Left hindlimb (tissue), 1 donor: ENCODE measurements at regions not wholly inside any gene's neighbourhood (a gene's known extent, or its start where the extent isn't known, plus 50 kb on each side); places are given as distances from the start of the nearest gene placed in this dataset.
"Not testable (repeated sequence)": the region's sequence is repeated elsewhere in the genome, so short reads cannot be mapped to it uniquely, and the experiment has no call there.

Experiments used
- DNase-seq: peaks from one replicate; pipeline ENCODE4 v3.0.0-alpha.2; 2018

DNA sequence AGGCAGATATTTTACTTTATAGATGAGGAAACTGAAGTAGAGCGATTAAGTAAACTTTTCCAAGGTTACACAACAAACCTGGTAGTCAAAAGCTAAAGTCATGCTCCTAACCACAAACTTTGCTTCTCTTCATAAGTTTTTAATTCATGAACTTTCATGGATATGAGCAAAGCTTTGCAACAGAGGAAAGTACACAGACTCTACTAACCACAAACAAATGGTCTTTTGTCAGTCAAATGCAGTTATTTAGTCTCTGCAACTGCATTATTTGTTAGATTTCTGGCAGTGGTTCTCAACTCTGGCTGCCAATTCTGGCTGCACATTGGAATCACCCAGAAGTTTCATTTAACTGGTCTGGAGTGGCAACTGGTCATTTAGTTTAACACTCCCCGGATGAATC lies 140.6 kb upstream of the TMEM168 start:
- DNase-seq, result no peak

DNA sequence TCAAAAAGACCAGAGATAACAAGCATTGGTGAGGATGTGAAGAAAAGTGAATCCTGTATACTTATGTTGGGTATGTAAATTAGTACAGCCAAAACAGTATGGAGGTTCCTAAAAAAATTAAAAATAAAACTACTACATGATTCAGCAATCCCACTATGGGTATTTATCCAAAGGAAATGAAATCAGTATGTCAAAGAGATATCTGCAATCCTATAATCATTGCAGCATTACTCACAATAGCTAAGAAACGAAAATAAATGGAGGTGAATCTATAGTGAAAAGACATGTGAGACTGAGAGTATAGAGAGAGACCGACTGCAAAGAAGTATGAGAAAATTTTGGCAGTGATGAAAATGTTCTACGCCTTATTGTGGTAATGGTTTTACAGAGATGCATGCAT lies 139.2 kb upstream of the TMEM168 start:
- DNase-seq, result no peak

DNA sequence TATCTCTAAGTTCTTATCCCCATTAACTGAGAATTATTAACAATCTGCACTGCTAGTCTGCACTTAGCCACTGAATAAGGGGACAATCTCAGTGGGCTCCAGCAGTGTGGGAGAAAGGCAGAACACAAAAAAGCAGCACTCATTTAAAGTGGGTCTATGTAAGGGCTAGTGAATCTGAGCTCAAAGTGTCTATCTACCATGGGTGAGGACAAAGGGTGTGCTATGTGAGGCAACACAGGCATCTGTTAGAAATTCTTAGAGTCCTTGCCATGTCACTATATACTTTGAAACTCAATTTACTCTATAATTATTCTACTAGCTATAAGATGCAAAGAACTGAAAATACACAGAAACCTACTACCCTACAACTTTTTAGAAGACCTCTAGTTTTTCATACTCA lies 135.8 kb upstream of the TMEM168 start:
- no peak for DNase-seq

DNA sequence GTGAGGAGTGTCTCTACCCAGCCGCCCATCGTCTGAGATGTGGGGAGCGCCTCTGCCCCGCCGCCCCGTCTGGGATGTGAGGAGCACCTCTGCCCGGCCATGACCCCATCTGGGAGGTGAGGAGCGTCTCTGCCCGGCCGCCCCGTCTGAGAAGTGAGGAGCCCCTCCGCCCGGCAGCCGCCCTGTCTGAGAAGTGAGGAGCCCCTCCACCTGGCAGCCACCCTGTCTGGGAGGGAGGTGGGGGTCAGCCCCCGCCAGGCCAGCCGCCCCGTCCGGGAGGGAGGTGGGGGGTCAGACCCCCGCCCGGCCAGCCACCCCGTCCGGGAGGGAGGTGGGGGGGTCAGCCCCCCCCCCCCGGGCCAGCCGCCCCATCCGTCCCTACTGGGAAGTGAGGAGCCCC lies 132.4 kb upstream of the TMEM168 start:
- not testable (repeated sequence) for DNase-seq

DNA sequence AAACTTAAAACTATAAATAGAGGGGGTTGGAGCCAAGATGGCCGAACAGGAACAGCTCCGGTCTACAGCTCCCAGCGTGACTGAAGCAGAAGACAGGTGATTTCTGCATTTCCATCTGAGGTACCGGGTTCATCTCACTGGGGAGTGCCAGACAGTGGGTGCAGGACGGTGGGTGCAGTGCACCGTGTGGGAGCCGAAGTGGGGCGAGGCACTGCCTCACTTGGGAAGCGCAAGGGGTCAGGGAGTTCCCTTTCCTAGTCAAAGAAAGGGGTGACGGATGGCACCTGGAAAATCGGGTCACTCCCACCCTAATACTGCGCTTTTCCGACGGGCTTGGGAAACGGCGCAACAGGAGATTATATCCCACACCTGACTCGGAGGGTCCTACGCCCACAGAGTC lies 126.2 kb upstream of the TMEM168 start:
- DNase-seq, result not testable (repeated sequence)

DNA sequence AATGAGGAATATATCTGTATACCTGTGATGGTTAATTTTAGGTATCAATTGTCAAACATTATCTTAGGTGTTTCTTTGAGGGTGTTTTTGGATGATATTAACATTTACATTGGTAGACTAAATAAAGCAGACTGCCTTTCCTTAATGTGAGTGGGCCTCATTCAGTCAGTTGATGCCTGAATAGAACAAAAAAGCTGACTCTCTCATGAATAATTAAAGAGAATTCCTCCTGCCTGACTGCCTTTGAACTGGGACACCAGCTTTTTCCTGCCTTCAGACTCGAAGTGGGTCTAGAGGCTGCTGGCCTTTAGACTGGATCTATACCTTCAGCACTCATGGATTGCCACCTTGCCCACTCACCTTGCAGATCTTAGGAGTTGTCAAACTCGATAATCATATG lies 117.9 kb upstream of the TMEM168 start:
- no peak for DNase-seq

DNA sequence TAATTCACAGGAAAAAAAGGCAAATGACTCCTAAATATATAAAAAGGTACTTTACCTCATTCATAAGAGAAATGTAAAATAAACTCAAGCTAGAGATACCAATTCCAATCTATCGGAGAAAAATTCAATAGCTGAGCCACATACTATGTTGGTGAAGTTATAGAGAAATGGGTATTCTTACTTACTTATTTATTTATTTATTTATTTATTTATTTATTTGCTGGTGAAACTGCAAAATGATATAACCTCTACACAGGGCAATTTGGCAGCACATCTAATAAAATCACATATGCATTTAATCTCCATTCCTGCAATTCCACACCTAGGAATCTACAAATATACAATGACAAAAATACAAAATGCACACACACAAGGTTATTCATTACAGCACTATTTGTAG lies 117.5 kb upstream of the TMEM168 start:
- DNase-seq, result no peak

DNA sequence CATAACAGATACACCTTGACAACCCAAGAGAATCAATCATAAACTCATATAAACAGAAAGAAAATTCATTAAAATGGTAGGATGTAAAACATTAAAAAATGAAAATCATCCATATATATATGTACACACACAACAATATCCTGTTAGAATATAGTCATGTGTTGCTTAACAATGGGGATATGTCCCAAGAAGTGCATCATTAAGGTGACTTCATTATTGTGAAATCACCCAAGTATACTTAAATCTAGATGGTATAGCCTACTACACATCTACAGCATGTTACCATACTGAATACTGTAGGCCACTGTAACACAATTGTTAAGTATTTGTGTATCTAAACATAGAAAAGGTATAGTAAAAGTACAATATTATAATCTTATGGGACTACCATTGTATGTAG lies 115.8 kb upstream of the TMEM168 start:
- DNase-seq, result no peak

DNA sequence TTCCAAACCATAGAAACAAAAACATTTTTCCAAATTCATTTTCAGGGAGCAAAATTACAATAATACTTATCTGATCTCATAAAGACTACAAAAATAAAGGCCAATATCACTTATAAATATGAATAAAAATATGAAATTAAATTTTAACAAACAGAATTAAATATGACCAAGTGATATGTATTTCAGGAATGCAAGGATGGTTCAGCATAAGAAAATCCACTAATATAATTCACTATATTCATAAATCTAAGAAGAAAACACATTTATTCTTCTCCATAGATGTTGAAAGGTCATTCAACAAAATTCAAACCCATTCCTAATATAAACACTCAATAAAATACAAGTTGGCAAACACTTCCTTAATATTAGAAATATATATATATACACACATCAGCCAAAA lies 115.2 kb upstream of the TMEM168 start:
- DNase-seq, result no peak

DNA sequence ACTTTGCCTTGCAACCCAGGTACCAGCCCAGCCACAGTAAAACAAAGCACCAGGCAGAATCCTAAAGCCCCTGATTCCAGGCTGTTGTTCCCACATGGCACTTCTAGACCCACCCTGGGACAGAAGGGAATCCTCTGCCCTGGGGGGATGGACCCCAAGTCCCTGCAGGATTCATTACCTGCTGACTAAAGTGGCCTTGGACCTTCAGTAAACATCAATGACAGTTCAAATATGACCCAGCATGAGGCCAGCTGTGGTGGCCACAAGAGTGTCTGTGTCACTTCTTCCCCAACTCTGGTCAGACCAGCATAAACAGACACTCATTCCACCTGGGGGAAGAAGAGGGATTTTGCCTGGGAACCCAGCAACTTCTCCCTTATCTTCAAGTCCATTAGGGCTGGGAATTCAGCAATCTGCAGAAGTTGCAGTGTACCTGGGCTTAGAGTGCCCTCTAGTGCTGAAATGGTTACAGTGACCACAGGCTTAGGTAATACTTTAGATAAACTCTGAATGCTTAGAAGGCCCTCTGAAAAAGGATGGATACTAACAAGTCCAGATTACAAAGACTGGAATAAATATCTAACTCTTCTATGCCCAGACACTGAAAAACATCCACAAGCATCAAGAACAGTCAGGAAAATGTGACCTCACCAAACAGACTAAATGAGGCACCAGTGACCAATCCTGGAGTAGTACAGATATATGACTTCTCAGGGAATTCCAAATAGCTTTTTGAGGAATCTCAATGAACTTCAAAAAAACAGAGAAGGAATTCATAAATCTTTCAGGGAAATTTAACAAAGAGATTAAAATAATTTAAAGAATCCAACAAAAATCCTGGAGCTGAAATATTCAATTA lies 108.5 kb upstream of the TMEM168 start:
- no peak for DNase-seq

DNA sequence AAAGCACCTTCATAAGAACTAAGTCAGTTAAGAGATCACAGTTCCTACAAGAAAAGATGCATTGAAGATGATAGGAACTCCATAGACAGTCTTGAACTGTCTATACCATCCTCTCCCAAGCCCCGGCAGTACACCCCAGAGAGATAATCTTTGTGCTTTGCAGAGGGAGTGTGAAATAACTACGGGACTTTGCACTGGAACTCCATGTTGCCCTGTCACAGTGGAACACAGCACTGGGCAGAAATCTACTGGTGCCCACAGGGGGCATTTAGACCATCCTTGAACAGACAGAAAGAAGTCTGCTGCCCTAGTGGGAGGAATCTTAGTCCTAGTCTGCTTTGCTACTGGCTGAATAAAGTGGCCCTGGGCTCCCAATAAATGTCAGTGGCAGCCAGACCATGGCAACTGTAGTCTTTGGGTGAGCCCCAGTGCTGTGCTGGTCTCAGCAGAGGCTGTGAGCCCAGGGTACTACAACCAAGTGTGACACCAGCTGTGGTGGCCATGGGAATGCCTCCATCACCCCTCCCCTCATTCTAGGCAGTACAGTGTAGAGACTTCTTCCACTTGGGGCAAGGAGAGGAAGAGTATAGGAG lies 107.7 kb upstream of the TMEM168 start:
- no peak for DNase-seq

DNA sequence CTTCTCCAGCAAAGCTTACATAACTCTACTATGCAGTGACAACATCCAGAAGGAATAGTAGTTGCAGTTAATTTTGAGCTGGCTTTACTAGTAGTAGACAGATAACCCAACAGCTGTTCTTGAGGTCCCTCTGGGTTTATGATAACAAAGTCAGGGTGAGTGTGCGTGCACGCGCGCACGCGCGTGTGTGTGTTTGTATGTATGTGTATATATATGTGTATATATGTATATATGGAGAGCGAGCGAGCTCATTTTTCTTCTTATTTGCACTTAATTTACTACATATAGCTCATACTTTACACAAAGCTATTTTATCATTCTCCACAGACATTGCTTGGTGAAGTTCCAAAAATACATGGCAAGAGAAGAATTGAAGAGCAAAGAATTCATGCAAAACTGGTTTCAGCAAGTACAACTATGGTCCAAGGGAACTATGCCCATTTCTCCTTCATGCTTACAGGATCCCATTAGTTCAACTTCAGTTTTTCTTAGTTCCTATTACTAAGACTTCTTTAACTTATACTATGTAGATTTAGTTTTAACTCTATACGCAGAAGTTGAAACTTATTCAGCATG lies 105.9 kb upstream of the TMEM168 start:
- DNase-seq, result no peak

DNA sequence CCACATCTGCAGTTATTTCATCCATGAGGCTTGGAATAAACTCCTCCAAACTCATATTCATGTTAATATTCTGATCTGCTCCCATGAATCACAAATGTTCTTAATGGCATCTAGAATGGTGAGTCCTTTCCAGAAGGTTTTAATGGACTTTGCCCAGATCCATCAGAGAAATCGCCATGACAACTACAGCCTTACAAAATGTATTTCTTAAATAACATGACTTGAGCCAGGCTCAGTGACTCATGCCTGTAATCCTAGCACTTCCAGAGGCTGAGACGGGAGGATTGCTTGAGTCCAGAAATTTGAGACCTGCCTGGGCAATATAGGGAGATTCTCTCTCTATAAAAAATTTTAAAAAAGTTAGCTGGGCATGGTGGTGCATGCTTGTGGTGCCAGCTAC lies 102.1 kb upstream of the TMEM168 start:
- DNase-seq, result no peak

DNA sequence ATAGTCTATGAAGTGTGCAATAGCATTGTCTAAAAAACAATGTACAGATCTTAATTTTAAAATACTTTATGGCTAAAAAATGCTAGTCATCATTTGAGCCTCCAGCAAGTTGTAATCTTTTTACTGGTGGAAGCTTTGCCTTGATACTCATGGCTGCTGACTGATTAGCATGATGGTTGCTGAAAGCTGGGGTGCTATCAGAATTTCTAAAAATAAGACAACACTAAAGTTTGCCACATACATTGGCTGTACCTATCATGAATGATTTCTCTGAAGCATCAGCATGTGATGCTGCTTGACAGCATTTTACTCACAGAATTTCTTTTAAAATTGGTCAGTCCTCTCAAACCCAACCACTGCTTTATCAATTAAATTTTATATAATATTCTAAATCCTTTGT lies 101.5 kb upstream of the TMEM168 start:
- no peak for DNase-seq

DNA sequence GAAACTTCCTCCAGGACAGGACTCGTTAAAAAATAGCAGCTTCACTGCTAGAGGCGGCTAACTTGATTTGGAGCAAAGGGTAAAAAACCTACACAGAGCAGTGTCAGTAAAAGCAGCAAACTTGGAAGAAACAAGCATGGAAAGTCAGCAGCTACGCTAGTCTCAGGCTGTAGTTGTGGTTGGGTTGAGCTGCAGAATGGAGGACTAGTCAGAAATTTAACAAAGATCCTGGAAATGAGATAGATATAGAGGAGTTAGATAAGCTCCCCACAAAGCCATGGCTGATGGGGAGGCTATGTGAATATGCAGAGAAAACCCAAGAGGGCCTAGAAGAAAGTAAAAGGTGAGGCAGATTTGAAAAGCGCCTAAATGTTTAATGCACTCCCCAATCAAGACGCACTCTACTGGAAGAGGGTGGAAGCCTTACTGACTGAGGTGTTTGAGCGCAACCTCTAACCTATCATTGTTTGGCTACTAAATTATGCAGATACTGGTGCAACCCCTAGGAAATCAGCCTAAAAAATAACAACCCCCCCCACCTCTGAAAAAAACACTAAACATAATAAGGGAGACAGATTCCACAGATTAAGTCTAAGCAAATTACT lies 99.7 kb upstream of the TMEM168 start:
- DNase-seq, result no peak

DNA sequence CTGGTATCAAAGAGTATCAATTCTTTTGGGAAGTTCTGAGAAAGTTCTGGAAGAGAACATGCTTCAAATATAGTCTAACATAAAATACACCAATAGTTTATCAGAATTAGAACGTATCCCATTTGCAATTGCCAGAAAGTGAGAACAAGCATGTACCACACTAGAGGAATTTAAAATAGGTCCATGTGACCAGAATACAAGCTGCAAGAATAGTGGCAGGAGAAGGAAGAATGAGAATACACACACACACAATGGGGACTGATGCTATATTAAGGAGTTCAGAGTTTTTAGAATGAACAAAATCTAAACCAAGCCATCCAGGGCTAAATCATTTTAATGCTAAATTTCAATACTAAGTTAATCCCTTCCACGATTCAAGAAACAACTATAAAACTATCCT lies 99.1 kb upstream of the TMEM168 start:
- no peak for DNase-seq

DNA sequence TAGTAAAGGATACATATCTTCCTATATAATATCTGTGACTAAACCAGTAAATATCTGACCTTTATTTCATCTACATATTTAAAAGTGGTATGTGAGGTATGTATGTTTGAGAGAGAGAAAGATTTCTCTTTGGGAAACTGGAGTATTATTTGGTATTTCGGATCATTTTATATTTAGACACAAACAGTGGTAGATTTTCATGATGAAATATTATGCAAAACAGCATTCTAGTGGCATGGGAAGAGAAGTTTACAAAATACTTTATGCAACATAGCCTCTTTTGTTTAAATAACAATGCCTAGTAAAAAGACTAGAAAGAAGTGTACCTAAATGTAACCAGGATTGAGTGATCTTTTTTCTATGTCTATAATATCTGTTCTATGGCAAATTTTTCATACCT lies 98.6 kb upstream of the TMEM168 start:
- no peak for DNase-seq

DNA sequence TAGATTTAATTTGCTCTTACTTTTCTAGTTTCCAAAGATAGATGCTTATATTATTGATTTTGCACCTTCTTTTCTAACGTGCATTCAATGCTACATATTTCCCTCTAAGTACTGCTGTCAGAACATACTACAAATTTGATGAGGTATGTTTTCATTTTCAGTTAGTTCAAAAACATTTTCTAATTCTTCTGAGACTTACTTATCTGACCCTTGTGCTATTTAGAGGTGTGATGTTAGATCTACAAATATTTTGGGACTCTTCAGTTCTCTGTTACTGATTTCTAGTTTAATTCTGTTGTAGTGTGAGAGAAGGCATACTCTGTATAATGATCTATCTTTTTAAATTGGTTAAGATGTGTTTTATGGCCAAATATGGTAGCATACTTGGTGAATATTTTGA lies 97.8 kb upstream of the TMEM168 start:
- DNase-seq, result no peak

DNA sequence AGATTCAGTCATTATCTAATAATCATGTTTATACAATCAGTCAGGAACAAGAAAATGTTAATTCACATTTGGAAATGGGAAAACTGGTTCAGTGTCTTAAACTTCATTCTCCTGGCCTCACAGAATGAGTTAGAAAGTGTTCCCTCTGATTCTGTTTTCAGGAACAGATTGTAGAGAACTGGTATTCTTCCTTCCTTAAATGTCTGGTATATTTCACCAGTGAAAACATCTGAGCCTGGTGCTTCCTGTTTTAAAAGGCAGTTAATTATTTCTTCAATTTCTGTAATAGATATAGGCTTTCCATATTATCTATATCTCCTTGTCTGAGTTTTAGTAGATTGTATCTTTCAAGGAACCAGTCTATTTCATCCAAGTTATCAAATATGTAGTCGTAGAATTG lies 97.1 kb upstream of the TMEM168 start:
- DNase-seq, result no peak

DNA sequence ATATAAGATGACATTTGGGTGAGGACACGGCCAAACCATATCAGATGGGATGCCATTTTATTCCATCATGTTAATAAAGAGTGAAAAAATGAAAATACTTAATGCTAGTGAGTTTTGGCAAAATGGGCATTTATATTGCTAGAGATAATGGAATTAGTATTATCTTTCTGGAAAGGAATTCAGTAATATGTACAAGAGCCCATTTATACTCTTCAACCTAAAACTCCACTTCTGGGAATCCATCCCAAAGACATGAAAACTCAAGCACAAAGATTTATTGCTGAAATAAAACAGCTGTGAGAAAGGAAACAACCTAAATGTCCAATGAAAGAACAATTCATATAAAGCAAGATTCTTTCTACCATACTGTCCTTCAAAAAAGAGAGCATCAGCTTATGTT lies 96.0 kb upstream of the TMEM168 start:
- DNase-seq, result no peak

DNA sequence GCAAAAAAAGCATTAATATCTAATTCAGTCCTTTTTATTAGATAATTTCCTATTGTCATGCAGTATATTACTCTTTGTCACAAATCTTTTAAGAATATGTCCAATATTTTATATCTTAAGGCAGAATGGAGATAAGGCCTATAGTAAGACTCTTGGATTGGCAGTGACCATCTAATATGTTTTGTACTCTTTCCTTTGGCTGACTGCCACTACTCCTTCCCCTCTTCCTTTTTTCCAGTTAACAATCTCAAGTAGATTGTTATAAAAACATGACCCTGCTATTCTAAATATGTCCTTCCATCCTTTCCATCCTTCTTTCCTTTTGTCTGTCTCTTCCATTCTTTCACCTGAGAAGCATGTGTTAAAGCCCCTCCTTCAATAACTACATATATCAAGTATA lies 92.8 kb upstream of the TMEM168 start:
- no peak for DNase-seq

DNA sequence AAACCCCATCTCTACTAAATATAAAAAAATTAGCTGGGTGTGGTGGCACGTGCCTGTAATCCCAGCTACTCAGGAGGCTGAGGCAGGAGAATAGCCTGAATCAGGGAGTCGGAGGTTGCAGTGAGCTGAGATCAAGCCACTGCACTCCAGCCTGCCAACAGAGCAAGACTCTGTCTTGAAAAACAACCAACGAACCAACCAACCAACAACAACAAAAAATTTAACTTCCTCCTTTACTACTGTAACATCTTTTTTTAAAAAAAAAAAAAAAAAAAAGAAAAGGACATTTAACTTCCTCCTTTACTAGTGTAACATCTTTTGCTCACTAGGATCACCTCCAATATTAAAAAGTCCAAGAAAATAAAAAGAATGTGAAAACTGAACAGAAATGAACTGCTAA lies 92.3 kb upstream of the TMEM168 start:
- DNase-seq, result no peak

DNA sequence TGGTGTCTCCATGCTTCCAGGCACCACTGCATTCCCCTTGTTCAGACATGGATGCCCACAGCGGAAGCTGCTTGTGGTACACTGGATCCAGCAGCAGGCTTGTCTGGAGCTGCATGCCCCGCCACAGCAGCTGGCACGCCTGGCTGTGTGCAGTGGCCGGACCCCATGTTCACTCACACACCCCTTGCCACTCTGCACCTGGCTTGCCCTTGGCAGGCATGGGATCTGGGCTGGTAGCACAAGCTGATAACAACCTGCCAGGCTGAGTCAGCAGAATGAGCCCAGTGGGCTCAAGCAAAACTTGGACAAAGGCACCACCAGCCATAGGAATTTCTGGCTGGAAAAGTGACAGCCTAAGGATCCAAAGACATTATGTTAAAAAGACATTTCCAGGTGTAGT lies 91.8 kb upstream of the TMEM168 start:
- DNase-seq, result no peak

DNA sequence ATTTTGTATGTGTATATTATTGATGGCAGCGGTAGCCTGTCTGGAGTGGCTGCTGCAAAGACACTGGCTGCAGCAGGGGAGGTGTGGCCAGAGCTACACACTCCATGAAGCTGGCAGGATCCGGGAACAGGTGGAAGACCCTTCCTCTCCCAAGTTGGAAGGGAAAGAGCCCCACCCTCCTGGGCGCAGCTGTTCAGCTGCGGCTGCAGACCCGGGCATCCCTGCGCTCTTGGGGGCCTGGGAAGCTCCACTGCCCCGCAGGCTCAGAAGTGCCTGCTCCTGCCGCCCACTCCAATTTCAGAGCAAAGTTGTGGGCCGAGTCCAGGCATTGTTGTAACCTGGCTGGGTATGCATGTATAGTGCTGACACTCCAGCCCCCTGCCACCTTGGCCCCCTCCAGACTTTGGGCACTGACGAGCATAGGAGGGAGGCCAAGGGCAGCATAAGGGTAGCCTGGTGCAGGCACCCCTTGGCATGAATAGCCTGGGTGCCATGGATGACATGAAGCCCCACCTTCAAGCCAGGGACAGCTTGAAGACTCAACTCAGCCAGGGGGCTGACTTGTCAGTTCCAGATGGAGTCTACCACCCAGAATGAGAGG lies 90.7 kb upstream of the TMEM168 start:
- DNase-seq, result peak; percentile 40
